ENCODE measurements at regions not wholly inside any gene's neighbourhood (a gene's known extent, or its start where the extent isn't known, plus 50 kb on each side); places are given as distances from the start of the nearest gene placed in this dataset.

DNA sequence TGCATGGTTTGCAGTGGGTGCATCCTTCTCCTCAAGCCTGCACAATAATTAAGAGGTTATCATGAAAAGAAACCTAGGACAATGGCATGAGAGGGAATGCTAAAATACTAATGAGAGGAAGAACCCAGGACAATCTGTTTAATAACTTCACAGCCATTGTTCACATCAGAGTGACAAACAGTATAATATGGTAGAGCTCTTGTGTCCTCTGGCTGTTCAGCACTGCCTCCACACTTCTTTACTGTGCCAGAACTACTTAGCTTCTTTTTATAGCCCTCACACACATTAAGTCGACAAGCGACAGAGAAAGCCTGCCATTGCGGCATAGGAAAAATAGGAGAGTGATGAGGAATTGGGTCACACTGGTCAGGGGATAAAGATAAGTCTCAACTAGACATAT lies 65.0 kb upstream of the MEIS2 start:
- no peak for DNase-seq (ENCODE audit: low read depth)

DNA sequence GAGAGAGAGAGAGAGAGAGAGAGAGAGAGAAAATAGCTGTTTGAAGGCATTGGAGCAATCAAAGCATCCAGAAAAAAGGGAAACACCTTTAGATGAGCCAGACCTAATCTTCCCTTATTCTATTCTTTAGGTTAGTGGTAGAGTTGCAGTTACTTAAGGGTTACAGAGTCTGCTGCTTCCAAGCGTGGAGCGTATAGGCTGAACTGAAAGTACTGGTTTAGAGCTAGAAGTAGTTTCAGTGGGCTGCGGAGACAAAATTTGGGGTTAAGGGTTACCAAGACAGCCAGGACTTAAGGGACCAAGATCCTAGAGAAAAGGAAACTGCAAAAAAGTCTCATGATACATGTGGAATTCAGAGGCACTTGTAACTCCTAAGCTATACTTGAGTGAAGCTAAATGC lies 66.1 kb upstream of the MEIS2 start:
- no peak for DNase-seq (ENCODE audit: low read depth)

DNA sequence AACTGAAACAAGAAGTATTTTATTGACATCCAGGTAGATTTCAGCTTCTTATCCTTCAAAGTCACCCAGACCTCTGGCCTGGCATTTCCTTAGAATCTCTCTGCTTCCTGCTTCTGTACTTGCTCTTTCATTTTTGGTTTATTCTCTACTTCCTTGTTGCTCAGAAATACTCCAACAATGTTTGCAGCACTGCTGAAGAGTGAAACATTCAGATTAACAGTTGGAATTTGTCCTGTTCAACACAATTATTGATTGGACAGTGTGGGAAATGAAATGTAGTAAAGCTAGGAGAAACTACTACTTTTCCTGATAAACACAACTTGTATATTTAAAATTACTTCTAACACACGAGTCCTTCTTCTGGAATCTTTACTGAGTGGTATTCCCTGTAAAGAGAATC lies 81.0 kb upstream of the MEIS2 start:
- no peak for DNase-seq (ENCODE audit: low read depth)

DNA sequence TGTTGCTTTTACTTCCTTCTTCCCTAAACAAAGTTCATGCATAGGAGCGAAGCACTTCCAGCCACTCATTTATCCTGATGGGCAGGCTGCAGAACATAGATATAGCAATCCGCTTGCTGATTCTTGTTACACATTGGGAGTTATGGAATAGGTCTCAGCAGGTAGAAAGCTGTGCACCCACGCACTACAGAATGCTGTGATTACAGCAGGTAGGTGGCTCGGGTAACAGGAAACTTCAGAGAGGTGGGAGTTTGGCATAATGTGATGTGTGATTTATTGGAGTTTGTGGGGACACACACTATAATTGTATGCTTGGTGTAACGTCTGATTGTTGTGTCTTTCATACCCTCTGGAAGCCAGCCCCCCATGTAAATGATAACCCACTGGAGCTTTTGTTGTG lies 99.2 kb upstream of the MEIS2 start:
- DNase-seq (ENCODE audit: low read depth) = no peak

GRCh38 chr15:37203050-37203449 lies 102.7 kb upstream of the MEIS2 start:
- no peak for DNase-seq (ENCODE audit: low read depth)

DNA sequence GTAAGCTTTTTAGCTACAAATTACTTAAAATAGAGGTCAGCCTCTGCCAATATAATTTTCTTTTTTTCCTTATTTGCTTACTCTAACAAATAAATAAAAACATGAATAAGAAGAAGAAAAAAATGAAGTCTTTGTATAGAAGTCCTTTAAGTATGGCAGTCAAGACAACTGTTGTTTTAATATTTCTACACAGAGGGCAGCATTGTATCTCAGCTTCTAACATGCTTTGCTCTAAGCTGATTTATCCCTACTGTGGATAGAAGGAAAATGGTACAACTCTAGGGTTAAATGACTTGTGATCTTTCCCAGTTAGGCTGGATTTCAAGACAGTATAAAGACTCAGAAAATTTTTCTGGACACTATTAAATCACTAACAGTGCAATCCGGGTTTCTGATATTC lies 104.3 kb upstream of the MEIS2 start:
- DNase-seq (ENCODE audit: low read depth) = peak; percentile 3

GRCh38 chr15:37206690-37207089 lies 106.3 kb upstream of the MEIS2 start:
- DNase-seq (ENCODE audit: low read depth) = no peak

DNA sequence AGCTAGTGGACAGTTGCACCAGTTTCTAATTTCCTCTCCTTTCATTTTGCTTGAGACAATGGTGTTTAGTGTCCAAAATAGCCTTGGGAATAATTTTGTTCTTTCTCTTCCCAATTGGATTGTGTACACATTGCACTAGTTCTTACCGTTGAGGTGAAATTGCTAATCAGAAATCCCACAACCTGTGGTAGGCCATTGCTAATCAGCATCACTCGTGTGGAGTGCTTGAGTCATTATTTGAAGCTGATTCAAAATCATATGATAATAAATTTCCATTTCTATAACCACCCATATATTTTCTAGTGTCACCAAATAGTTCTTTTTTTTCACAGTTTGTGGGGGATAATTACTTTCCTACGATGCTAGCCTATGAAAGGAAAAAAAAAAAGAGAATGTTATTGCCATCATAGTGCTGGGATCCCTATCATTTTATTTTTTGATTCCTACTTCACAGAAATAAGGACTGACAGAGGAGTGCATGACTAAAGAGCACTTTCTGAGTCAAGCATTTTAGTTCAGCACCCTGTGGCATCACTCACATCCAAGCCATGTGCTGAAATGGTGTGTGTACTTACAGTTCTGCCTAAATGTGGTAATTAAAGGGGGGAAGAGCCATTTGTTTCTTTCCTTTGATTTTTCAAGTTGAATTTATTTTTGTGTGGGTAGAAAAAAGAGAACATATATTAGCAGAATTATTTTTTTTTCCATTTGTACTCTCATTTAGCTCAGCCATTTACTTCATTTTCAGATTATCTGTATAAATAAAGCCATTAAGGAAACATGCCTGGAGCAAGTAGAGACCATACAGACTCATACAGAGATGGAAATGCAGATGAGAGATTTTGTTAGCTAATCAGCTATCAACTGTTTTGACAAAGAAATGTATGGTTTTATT lies 108.0 kb upstream of the MEIS2 start:
- DNase-seq (ENCODE audit: low read depth) = no peak

DNA sequence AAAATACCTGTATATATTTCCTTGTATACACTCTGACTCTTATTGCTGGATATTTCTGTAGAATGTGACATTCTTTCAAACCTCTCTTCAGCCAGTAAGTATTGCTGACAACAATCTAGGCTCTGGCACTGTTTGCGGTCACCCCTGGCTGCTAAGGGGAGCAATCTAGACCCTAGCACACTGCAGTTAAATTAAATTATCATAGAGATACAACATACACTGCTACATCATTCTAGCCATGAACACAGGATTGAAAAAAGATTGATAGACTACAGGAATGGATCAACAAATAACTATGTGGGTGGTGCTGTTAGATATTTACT lies 108.7 kb upstream of the MEIS2 start:
- DNase-seq (ENCODE audit: low read depth) = no peak

GRCh38 chr15:37217567-37217966 lies 117.2 kb upstream of the MEIS2 start:
- DNase-seq (ENCODE audit: low read depth) = no peak

- DNase-seq (ENCODE audit: low read depth) = no peak
These were observed 118.1 kb upstream of the MEIS2 start for GRCh38 chr15:37218351-37218916.

GRCh38 chr15:37219211-37219701 lies 118.9 kb upstream of the MEIS2 start:
- DNase-seq (ENCODE audit: low read depth) = no peak

GRCh38 chr15:37220949-37221670 lies 120.8 kb upstream of the MEIS2 start:
- DNase-seq (ENCODE audit: low read depth) = no peak

DNA sequence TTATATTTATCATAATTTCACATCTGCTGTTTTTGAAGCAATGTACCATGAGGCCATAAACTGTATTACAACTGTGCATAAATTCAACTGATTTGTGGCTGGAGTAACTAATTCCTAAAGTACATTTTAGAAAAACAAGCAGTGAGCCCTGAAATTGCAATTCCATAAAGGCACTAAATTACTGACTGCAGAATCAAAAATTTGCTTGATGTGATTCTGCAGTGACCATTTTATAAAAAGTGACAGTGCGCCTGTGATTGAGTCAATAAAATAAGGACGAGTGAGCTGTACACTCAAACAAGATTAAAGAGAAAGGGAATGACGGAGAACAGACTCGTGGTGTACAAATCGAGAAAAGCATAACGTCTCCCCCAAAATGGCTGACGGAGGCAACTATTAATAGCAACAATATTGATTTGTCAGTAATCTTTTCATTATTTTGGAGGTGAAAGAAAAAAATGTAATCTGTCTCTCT lies 121.4 kb upstream of the MEIS2 start:
- DNase-seq (ENCODE audit: low read depth) = no peak

DNA sequence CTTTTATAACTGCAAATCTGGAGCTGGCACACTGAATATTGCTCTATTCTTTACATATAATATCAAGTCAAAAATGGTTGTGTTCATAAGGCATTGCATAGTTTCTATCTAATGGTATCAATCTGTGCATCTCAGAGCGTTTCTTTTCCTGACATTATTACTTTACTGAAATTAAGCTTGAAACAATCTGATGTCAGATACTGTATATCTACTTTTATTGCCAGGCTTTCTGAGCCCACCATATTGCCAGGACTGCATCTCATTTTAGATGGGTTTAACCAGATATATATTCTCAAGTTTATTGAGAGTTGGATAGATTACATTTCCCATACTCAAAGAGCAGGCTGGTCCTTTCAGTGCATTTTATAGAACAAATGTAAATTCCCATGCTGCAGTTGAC lies 122.7 kb upstream of the MEIS2 start:
- DNase-seq (ENCODE audit: low read depth) = no peak

GRCh38 chr15:37229855-37230619 lies 129.7 kb upstream of the MEIS2 start:
- no peak for DNase-seq (ENCODE audit: low read depth)

GRCh38 chr15:37245358-37245757 lies 145.0 kb upstream of the MEIS2 start:
- DNase-seq (ENCODE audit: low read depth) = no peak

DNA sequence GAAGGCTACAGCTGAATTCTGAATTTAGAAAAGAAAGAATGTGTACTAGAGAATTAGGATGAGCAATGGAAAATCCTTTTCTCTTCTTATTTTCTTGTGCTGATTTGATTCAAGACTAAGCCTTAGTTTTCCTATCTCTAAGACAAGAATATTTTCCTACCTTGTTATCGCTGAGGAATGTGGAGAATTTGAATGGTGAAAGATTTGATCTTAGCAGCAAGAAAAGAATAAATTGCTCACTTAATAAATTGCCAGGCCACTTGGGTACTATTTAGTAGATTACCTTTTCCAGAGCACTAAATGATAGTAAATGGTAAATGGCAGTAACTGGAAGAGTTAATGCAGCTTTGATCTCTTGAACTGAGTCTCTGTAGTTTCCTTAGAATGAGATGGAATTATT lies 145.7 kb upstream of the MEIS2 start:
- DNase-seq (ENCODE audit: low read depth) = no peak

- DNase-seq (ENCODE audit: low read depth) = no peak
These were observed 146.5 kb upstream of the MEIS2 start for GRCh38 chr15:37246856-37247255.

GRCh38 chr15:37249249-37249648 lies 148.9 kb upstream of the MEIS2 start:
- no peak for DNase-seq (ENCODE audit: low read depth)

DNA sequence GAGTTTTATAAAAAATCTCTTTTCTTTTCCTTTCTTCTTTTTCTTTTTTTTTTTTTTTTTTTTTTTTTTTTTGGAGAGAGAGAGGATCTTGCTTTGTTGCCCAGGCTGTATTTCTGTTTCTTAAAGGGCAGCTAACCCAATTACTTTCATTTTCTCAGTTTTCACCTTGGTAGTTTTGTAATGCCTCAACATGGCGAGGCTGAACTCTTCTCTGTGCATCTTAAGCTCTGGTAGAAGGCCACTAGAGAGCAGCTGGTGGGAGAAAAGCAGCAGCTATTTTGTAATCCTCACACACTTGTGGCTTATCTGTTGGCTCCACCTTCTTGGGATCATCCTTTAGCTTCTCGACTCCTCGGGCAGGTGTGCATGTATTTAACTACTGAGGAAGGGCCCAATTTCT lies 152.2 kb upstream of the MEIS2 start:
- DNase-seq (ENCODE audit: low read depth) = peak; percentile 2

Measured in myocyte (in vitro differentiated cells).